HFF-Myc (cell line): ENCODE measurements at regions not wholly inside any gene's neighbourhood (a gene's known extent, or its start where the extent isn't known, plus 50 kb on each side); places are given as distances from the start of the nearest gene placed in this dataset.

Source experiments
- DNase-seq: peaks from one replicate; pipeline ENCODE4 v3.0.0-alpha.2; 2011; ENCODE audit warnings: low read depth; ENCODE audit errors: extremely low read depth
- H3K4me3 ChIP-seq: replicated peaks from 2 replicates; pipeline ENCODE4 v1.5.1; 2011; ENCODE audit warnings: low read depth, mild to moderate bottlenecking, control low read depth, low read length
- TF ChIP-seq, protein P1 (sequence below): IDR thresholded peaks from 2 replicates; pipeline ENCODE4 v1.5.1; 2012; ENCODE audit warnings: mild to moderate bottlenecking, low read depth, low read length, control low read depth; ENCODE audit errors: missing control alignments

DNA sequence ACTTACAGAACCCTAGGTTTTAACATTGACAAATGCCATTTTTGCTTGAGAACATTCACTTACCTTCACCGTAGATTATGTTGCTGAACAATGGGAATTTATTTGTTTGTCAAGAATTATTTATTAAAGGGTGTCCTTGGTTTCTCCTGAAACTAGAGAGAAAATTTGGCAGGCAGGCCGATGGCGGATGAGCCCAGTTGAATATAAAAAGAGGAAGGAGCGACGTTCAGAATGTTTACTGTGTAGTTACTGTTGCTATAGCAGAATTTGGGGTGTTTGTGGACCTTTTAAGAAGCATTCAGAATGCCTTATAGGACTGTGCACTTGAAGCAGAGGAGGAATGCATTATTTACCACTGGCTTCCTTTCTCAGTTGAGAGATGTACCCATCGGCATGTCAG is 268.2 kb downstream of the CDH10 start:
- H3K4me3 ChIP-seq, result no peak overlapping the region
- DNase-seq, result no peak
- TF ChIP-seq, protein P1, sequence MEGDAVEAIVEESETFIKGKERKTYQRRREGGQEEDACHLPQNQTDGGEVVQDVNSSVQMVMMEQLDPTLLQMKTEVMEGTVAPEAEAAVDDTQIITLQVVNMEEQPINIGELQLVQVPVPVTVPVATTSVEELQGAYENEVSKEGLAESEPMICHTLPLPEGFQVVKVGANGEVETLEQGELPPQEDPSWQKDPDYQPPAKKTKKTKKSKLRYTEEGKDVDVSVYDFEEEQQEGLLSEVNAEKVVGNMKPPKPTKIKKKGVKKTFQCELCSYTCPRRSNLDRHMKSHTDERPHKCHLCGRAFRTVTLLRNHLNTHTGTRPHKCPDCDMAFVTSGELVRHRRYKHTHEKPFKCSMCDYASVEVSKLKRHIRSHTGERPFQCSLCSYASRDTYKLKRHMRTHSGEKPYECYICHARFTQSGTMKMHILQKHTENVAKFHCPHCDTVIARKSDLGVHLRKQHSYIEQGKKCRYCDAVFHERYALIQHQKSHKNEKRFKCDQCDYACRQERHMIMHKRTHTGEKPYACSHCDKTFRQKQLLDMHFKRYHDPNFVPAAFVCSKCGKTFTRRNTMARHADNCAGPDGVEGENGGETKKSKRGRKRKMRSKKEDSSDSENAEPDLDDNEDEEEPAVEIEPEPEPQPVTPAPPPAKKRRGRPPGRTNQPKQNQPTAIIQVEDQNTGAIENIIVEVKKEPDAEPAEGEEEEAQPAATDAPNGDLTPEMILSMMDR, result no peak

DNA sequence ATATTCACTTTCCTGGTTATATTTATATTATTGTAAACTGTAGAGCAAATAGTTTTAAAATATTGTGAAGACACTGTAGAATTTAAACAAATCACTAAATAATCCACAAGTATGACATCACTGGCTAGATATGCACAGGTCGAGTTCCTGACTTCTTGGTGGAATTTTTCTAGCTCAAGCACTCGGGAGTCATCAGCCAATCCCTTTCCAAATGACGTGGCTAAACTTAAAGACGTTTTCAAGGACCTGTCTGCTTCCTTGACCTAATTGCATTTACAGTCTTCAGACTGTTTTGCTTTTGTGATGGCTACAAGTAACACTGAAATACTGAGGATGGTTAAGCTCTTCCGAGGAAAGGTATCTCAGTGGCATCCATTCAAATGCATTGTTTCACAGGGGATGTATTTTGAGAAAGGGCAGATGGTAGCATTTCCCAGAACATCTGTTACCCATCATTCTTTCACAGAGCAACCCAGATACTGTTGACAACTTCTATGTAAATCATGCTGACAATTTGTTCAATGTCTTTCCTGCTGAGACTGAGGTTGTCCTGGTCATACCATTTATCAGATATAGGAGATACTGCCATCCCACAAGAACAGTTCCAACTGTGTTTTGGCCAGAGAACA is 262.8 kb downstream of the CDH10 start:
- H3K4me3 ChIP-seq, result no peak overlapping the region
- DNase-seq, result no peak
- TF ChIP-seq, protein P1, result no peak

DNA sequence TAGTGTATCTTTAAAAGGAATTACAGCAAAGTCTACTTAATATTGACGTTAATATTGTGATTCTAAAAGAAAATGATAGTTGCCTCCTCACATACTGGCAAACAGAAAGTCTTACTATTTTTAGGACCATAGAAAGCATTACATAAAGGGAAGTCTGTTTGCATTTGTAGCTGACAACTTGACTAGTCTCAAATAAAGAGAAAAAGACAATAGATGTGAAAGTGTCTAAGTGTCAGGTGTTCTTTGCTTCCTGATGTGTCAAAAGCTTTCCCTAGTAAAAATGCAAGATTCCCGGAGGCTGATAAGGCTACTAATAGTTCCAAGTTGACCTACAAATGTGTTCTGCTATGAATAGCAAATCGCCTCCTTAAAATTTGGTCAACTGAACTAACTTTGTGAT is 259.7 kb downstream of the CDH10 start:
- no peak overlapping the region for H3K4me3 ChIP-seq
- DNase-seq, result no peak
- TF ChIP-seq, protein P1, result no peak

DNA sequence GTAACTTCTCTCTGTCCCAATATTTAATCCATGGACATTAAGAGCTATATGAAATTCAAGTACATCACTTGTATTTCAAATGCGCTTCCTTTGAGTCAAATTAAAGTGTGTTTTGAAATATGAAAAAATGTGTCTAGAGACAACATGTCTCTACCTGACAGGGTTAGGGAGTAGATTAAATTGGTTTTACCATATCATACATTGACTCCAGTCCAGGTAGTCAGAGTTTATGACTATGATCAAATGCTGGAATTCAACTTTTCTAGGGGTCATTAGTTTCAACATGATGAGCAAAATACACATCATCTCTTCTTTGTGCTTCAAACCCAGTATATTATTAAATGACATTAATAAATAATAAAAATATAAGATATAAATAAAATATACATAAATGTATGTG is 259.2 kb downstream of the CDH10 start:
- no peak overlapping the region for H3K4me3 ChIP-seq
- TF ChIP-seq, protein P1, result no peak
- DNase-seq, result no peak

DNA sequence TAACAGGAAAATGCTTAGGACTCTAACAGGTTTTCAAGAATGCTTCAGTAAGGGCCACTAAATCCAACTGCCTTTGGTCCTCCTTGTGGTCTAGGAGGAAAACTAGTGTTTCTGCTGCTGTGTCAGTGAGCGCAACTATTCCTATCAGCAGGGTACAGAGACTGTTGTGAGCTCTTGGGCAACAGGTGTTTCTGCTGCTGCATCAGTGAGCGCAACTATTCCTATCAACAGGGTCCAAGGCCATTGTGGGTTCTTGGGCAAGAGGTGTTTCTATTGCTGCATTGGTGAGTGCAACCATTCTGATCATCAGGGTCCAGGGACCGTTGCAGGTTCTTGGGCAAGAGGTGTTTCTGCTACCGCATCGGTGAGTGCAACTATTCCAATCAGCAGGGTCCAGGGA is 256.3 kb downstream of the CDH10 start:
- TF ChIP-seq, protein P1, result no peak
- no peak for DNase-seq

DNA sequence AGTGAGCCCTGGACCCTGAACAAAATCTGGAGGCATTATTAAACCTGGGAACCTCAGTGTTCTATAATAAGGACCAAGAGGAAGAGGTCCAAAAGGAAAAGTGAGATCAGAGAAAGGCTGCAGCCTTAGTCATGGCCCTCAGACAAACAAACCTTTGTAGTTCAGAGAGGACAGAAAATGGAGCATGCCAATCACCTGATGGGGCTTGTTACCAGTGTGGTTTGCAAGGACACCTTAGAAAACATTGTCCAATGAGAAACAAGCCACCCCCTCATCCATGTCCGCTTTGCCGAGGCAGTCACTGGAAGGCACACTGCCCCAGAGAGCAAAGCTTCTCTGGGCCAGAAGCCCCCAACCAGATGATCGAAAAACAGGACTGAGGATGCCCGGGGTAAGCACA is 254.8 kb downstream of the CDH10 start:
- TF ChIP-seq, protein P1, result no peak
- H3K4me3 ChIP-seq, result no peak overlapping the region
- DNase-seq, result no peak

More for the DNA sequence above, 256.3 kb downstream of the CDH10 start:
- no peak overlapping the region for H3K4me3 ChIP-seq

DNA sequence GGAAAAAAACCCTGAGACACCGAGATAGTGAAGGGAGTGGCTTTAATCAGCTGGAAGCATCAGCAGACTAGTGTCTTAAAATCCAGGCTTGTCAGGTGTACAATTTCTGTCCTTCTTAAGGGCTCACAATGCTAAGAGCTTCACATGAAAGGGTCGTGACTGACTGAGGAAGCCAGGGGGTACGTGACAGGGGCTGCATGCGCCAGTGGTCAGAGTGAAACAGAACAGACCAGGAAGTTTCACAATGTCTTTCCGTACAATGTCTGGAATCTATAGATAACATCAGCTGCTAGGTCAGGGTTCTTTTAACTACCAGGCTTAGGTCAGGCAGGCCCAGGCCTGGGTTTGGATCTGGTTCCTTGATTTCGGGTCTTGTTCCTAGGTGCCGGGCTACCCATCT is 253.0 kb downstream of the CDH10 start:
- TF ChIP-seq, protein P1, result no peak
- H3K4me3 ChIP-seq, result no peak overlapping the region
- no peak for DNase-seq
